ENCODE measurements at regions not wholly inside any gene's neighbourhood (a gene's known extent, or its start where the extent isn't known, plus 50 kb on each side); places are given as distances from the start of the nearest gene placed in this dataset.
"Not testable (repeated sequence)": the region's sequence is repeated elsewhere in the genome, so short reads cannot be mapped to it uniquely, and the experiment has no call there.

- 71 to 73% methylated on average over 14 to 15 of the region's 15 CpGs for WGBS, 2 experiments (ENCODE audit: low coverage in 1 of 2, low lambda C conversion rate in 2 of 2, missing lambda C conversion rate in 2 of 2)
- Histone ChIP-seq H3K36me3 (ENCODE audit: low read depth) (no peaks in the 10 kb centered on the region), H3K4me3 (no peak overlapping the region), H3K4me1 (ENCODE audit: insufficient read depth) (no peaks in the 10 kb centered on the region), H4K20me1 (ENCODE audit: insufficient read depth) (no peaks in the 10 kb centered on the region), H3K27ac (no peak overlapping the region), H3K9me3 (ENCODE audit: low read depth) (no peaks in the 10 kb centered on the region), H3K9me2 (ENCODE audit: insufficient read depth) (no peaks in the 10 kb centered on the region), H3K27me3 (replicated peaks; ENCODE audit: insufficient read depth) (no peaks in the 10 kb centered on the region), H3K79me2 (ENCODE audit: insufficient read depth) (no peaks in the 10 kb centered on the region), H3K4me2 (ENCODE audit: unreplicated experiment) (no peak overlapping the region), H3F3A (ENCODE audit: insufficient read depth) (no peaks in the 10 kb centered on the region), H2AFZ (no peak overlapping the region), H3K9ac (no peak overlapping the region)
- in situ Hi-C loops (cut with MboI) = no loop called here
- TF ChIP-seq EZH2 (IDR thresholded peaks at IDR 0.05; ENCODE audit: insufficient read depth, poor library complexity, severe bottlenecking) = no peak
- TF ChIP-seq EZH2phosphoT487 (IDR thresholded peaks at IDR 0.05; ENCODE audit: insufficient read depth, low read depth) = no peak
- no peak for DNase-seq
Measured at GRCh38 chr18:78503129-78503528, 476.5 kb upstream of the SALL3 start.

GRCh38 chr18:78505851-78506461 lies 473.7 kb upstream of the SALL3 start:
- WGBS, 2 experiments (ENCODE audit: low coverage in 1 of 2, low lambda C conversion rate in 2 of 2, missing lambda C conversion rate in 2 of 2) = 33 to 42% methylated on average over 28 to 30 of the region's 30 CpGs
- Histone ChIP-seq H3K79me2 (ENCODE audit: insufficient read depth) (no peaks in the 10 kb centered on the region), H3F3A (ENCODE audit: insufficient read depth) (no peaks in the 10 kb centered on the region), H3K27ac (no peak overlapping the region), H3K36me3 (ENCODE audit: low read depth) (no peaks in the 10 kb centered on the region), H3K9ac (no peak overlapping the region), H2AFZ (no peak overlapping the region), H3K4me3 (no peak overlapping the region), H3K4me1 (ENCODE audit: insufficient read depth) (no peaks in the 10 kb centered on the region), H3K9me2 (ENCODE audit: insufficient read depth) (no peaks in the 10 kb centered on the region), H4K20me1 (ENCODE audit: insufficient read depth) (no peaks in the 10 kb centered on the region), H3K27me3 (replicated peaks; ENCODE audit: insufficient read depth) (no peaks in the 10 kb centered on the region), H3K4me2 (ENCODE audit: unreplicated experiment) (no peak overlapping the region), H3K9me3 (ENCODE audit: low read depth) (no peaks in the 10 kb centered on the region)
- TF ChIP-seq EZH2 (IDR thresholded peaks at IDR 0.05; ENCODE audit: insufficient read depth, poor library complexity, severe bottlenecking) = no peak
- no peak for TF ChIP-seq EZH2phosphoT487 (IDR thresholded peaks at IDR 0.05; ENCODE audit: insufficient read depth, low read depth)
- in situ Hi-C loops (cut with MboI) = no loop called here
- DNase-seq = no peak

GRCh38 chr18:78507217-78507616 lies 472.4 kb upstream of the SALL3 start:
- Histone ChIP-seq H3K27me3 (replicated peaks; ENCODE audit: insufficient read depth) (no peaks in the 10 kb centered on the region), H3F3A (ENCODE audit: insufficient read depth) (no peaks in the 10 kb centered on the region), H3K27ac (no peak overlapping the region), H3K4me3 (no peak overlapping the region), H3K4me1 (ENCODE audit: insufficient read depth) (no peaks in the 10 kb centered on the region), H4K20me1 (ENCODE audit: insufficient read depth) (no peaks in the 10 kb centered on the region), H3K79me2 (ENCODE audit: insufficient read depth) (no peaks in the 10 kb centered on the region), H3K4me2 (ENCODE audit: unreplicated experiment) (no peak overlapping the region), H3K9me2 (ENCODE audit: insufficient read depth) (no peaks in the 10 kb centered on the region), H3K9ac (no peak overlapping the region), H3K9me3 (ENCODE audit: low read depth) (no peaks in the 10 kb centered on the region), H2AFZ (no peak overlapping the region), H3K36me3 (ENCODE audit: low read depth) (no peaks in the 10 kb centered on the region)
- no peak for TF ChIP-seq EZH2phosphoT487 (IDR thresholded peaks at IDR 0.05; ENCODE audit: insufficient read depth, low read depth)
- TF ChIP-seq EZH2 (IDR thresholded peaks at IDR 0.05; ENCODE audit: insufficient read depth, poor library complexity, severe bottlenecking) = no peak
- 36 to 46% methylated on average over 12 of the region's 12 CpGs for WGBS, 2 experiments (ENCODE audit: low coverage in 1 of 2, low lambda C conversion rate in 2 of 2, missing lambda C conversion rate in 2 of 2)
- in situ Hi-C loops (cut with MboI) = no loop called here
- DNase-seq = no peak

GRCh38 chr18:78508228-78508824 lies 471.3 kb upstream of the SALL3 start:
- 52 to 63% methylated on average over 13 to 19 of the region's 19 CpGs for WGBS, 2 experiments (ENCODE audit: low coverage in 1 of 2, low lambda C conversion rate in 2 of 2, missing lambda C conversion rate in 2 of 2)
- H3K9me2 ChIP-seq (ENCODE audit: insufficient read depth); H3K79me2 ChIP-seq (ENCODE audit: insufficient read depth); H3K9ac ChIP-seq; DNase-seq; H3F3A ChIP-seq (ENCODE audit: insufficient read depth); H3K4me1 ChIP-seq (ENCODE audit: insufficient read depth); H2AFZ ChIP-seq; H3K27me3 ChIP-seq (replicated peaks; ENCODE audit: insufficient read depth); H4K20me1 ChIP-seq (ENCODE audit: insufficient read depth); H3K4me2 ChIP-seq (ENCODE audit: unreplicated experiment); H3K4me3 ChIP-seq; H3K27ac ChIP-seq; H3K36me3 ChIP-seq (ENCODE audit: low read depth); H3K9me3 ChIP-seq (ENCODE audit: low read depth); in situ Hi-C loops (cut with MboI): not testable (repeated sequence)

GRCh38 chr18:78510091-78510490 lies 469.5 kb upstream of the SALL3 start:
- no peaks in the 10 kb centered on the region for H4K20me1 ChIP-seq (ENCODE audit: insufficient read depth)
- no peaks in the 10 kb centered on the region for H3K27me3 ChIP-seq (replicated peaks; ENCODE audit: insufficient read depth)
- no peak for DNase-seq
- WGBS, 2 experiments (ENCODE audit: low coverage in 1 of 2, low lambda C conversion rate in 2 of 2, missing lambda C conversion rate in 2 of 2) = 7 to 11% methylated on average over 7 of the region's 7 CpGs
- no peak overlapping the region for H3K4me3 ChIP-seq
- H3K4me1 ChIP-seq (ENCODE audit: insufficient read depth) = no peaks in the 10 kb centered on the region
- TF ChIP-seq EZH2 (IDR thresholded peaks at IDR 0.05; ENCODE audit: insufficient read depth, poor library complexity, severe bottlenecking) = no peak
- no peak for TF ChIP-seq EZH2phosphoT487 (IDR thresholded peaks at IDR 0.05; ENCODE audit: insufficient read depth, low read depth)
- no peak overlapping the region for H3K4me2 ChIP-seq (ENCODE audit: unreplicated experiment)
- H3K79me2 ChIP-seq (ENCODE audit: insufficient read depth) = no peaks in the 10 kb centered on the region
- no peaks in the 10 kb centered on the region for H3F3A ChIP-seq (ENCODE audit: insufficient read depth)
- H3K36me3 ChIP-seq (ENCODE audit: low read depth) = no peaks in the 10 kb centered on the region
- no peaks in the 10 kb centered on the region for H3K9me2 ChIP-seq (ENCODE audit: insufficient read depth)
- H3K9ac ChIP-seq = no peak overlapping the region
- H2AFZ ChIP-seq = no peak overlapping the region
- in situ Hi-C loops (cut with MboI) = no loop called here
- no peaks in the 10 kb centered on the region for H3K9me3 ChIP-seq (ENCODE audit: low read depth)
- no peak overlapping the region for H3K27ac ChIP-seq
